Mucosa of stomach (tissue), 1 donor: ENCODE measurements at regions not wholly inside any gene's neighbourhood (a gene's known extent, or its start where the extent isn't known, plus 50 kb on each side); places are given as distances from the start of the nearest gene placed in this dataset.
"Not testable (repeated sequence)": the region's sequence is repeated elsewhere in the genome, so short reads cannot be mapped to it uniquely, and the experiment has no call there.

Source experiments
- H3K27me3 ChIP-seq: one replicate; pipeline ENCODE4 v1.7.0; 2013; ENCODE audit warnings: mild to moderate bottlenecking, low read length; ENCODE audit not compliant: control insufficient read depth, insufficient read depth
- H3K36me3 ChIP-seq: one replicate; pipeline ENCODE4 v1.7.0; 2013; ENCODE audit warnings: low read length; ENCODE audit not compliant: control insufficient read depth, insufficient read depth
- H3K4me1 ChIP-seq: one replicate; pipeline ENCODE4 v1.7.0; 2013; ENCODE audit warnings: mild to moderate bottlenecking, low read length; ENCODE audit not compliant: control insufficient read depth, insufficient read depth
- H3K4me3 ChIP-seq: one replicate; pipeline ENCODE4 v1.7.0; 2013; ENCODE audit warnings: low read length
- H3K9ac ChIP-seq: one replicate; pipeline ENCODE4 v1.7.0; 2013; ENCODE audit warnings: mild to moderate bottlenecking, low read length, moderate library complexity
- H3K9me3 ChIP-seq: one replicate; pipeline ENCODE4 v1.7.0; 2013; ENCODE audit warnings: mild to moderate bottlenecking, low read length, moderate library complexity; ENCODE audit not compliant: control insufficient read depth
- donor health status: Pancreatic carcinoma.

- H3K4me3 ChIP-seq, result no peak overlapping the region
- H3K4me1 ChIP-seq, result no peaks in the 10 kb centered on the region
- H3K36me3 ChIP-seq, result no peaks in the 10 kb centered on the region
- H3K27me3 ChIP-seq, result no peaks in the 10 kb centered on the region
- H3K9ac ChIP-seq, result no peak overlapping the region
- no peaks in the 10 kb centered on the region for H3K9me3 ChIP-seq
Measured at GRCh38 chr13:87820241-87820640, 149.1 kb downstream of the SLITRK5 start.

- no peak overlapping the region for H3K9ac ChIP-seq
- H3K4me3 ChIP-seq, result no peak overlapping the region
- no peaks in the 10 kb centered on the region for H3K27me3 ChIP-seq
- no peaks in the 10 kb centered on the region for H3K9me3 ChIP-seq
- no peaks in the 10 kb centered on the region for H3K4me1 ChIP-seq
- no peaks in the 10 kb centered on the region for H3K36me3 ChIP-seq
Measured at GRCh38 chr13:87821512-87821911, 150.3 kb downstream of the SLITRK5 start.

GRCh38 chr13:87826301-87826700, 155.1 kb downstream of the SLITRK5 start:
- H3K27me3 ChIP-seq, H3K4me1 ChIP-seq, H3K4me3 ChIP-seq, H3K9ac ChIP-seq, H3K9me3 ChIP-seq, H3K36me3 ChIP-seq: not testable (repeated sequence)

- no peaks in the 10 kb centered on the region for H3K36me3 ChIP-seq
- H3K9ac ChIP-seq, result no peak overlapping the region
- H3K4me3 ChIP-seq, result no peak overlapping the region
- H3K9me3 ChIP-seq, result no peaks in the 10 kb centered on the region
- no peaks in the 10 kb centered on the region for H3K4me1 ChIP-seq
- no peaks in the 10 kb centered on the region for H3K27me3 ChIP-seq
Measured at GRCh38 chr13:87827479-87827878, 156.3 kb downstream of the SLITRK5 start.

GRCh38 chr13:87837522-87837921, 166.4 kb downstream of the SLITRK5 start:
- Histone ChIP-seq H3K4me1 (no peaks in the 10 kb centered on the region), H3K9ac (no peak overlapping the region), H3K9me3 (no peaks in the 10 kb centered on the region), H3K36me3 (no peaks in the 10 kb centered on the region), H3K27me3 (no peaks in the 10 kb centered on the region), H3K4me3 (no peak overlapping the region)

GRCh38 chr13:87837946-87838345, 166.8 kb downstream of the SLITRK5 start:
- Histone ChIP-seq H3K9ac (no peak overlapping the region), H3K4me3 (no peak overlapping the region), H3K4me1 (no peaks in the 10 kb centered on the region), H3K36me3 (no peaks in the 10 kb centered on the region), H3K9me3 (no peaks in the 10 kb centered on the region), H3K27me3 (no peaks in the 10 kb centered on the region)

GRCh38 chr13:87851410-87851809, 180.2 kb downstream of the SLITRK5 start:
- no peaks in the 10 kb centered on the region for H3K9me3 ChIP-seq
- H3K4me3 ChIP-seq, result no peak overlapping the region
- no peaks in the 10 kb centered on the region for H3K4me1 ChIP-seq
- no peaks in the 10 kb centered on the region for H3K36me3 ChIP-seq
- H3K27me3 ChIP-seq, result no peaks in the 10 kb centered on the region
- H3K9ac ChIP-seq, result no peak overlapping the region

GRCh38 chr13:87855553-87855952, 184.4 kb downstream of the SLITRK5 start:
- Histone ChIP-seq H3K36me3 (no peaks in the 10 kb centered on the region), H3K4me3 (no peak overlapping the region), H3K9ac (no peak overlapping the region), H3K27me3 (no peaks in the 10 kb centered on the region), H3K4me1 (no peaks in the 10 kb centered on the region), H3K9me3 (no peaks in the 10 kb centered on the region)

GRCh38 chr13:87859261-87859660, 188.1 kb downstream of the SLITRK5 start:
- Histone ChIP-seq H3K9ac (no peak overlapping the region), H3K4me3 (no peak overlapping the region)

GRCh38 chr13:87867426-87867825, 196.3 kb downstream of the SLITRK5 start:
- Histone ChIP-seq H3K9ac (no peak overlapping the region), H3K4me3 (no peak overlapping the region), H3K4me1 (no peaks in the 10 kb centered on the region), H3K9me3 (no peaks in the 10 kb centered on the region), H3K36me3 (no peaks in the 10 kb centered on the region), H3K27me3 (no peaks in the 10 kb centered on the region)

More at GRCh38 chr13:87859261-87859660, 188.1 kb downstream of the SLITRK5 start:
- Histone ChIP-seq H3K27me3 (no peaks in the 10 kb centered on the region), H3K4me1 (no peaks in the 10 kb centered on the region), H3K36me3 (no peaks in the 10 kb centered on the region), H3K9me3 (no peaks in the 10 kb centered on the region)

GRCh38 chr13:87868731-87869130, 197.6 kb downstream of the SLITRK5 start:
- Histone ChIP-seq H3K9me3 (no peaks in the 10 kb centered on the region), H3K27me3 (no peaks in the 10 kb centered on the region), H3K4me3 (no peak overlapping the region), H3K4me1 (no peaks in the 10 kb centered on the region), H3K9ac (no peak overlapping the region), H3K36me3 (no peaks in the 10 kb centered on the region)

- Histone ChIP-seq H3K36me3 (no peaks in the 10 kb centered on the region), H3K27me3 (no peaks in the 10 kb centered on the region), H3K9ac (no peak overlapping the region), H3K4me1 (no peaks in the 10 kb centered on the region), H3K9me3 (no peaks in the 10 kb centered on the region), H3K4me3 (no peak overlapping the region)
Measured at GRCh38 chr13:87872813-87873212, 201.6 kb downstream of the SLITRK5 start.

GRCh38 chr13:87877477-87877876, 206.3 kb downstream of the SLITRK5 start:
- no peak overlapping the region for H3K4me3 ChIP-seq
- no peaks in the 10 kb centered on the region for H3K4me1 ChIP-seq
- no peaks in the 10 kb centered on the region for H3K27me3 ChIP-seq
- no peaks in the 10 kb centered on the region for H3K36me3 ChIP-seq
- no peak overlapping the region for H3K9ac ChIP-seq
- H3K9me3 ChIP-seq, result no peaks in the 10 kb centered on the region
